HCT116 (cell line): ENCODE measurements at regions not wholly inside any gene's neighbourhood (a gene's known extent, or its start where the extent isn't known, plus 50 kb on each side); places are given as distances from the start of the nearest gene placed in this dataset.

Source experiments
- EZH2phosphoT487 ChIP-seq: fragments of 200-600 bp; IDR thresholded peaks from 2 replicates; pipeline ENCODE4 v1.6.1; 2018; ENCODE audit warnings: antibody characterized with exemption, borderline replicate concordance
- POLR2A ChIP-seq: IDR thresholded peaks from 2 replicates; pipeline ENCODE4 v1.7.0; 2011; ENCODE audit warnings: borderline replicate concordance; ENCODE audit not compliant: insufficient read depth, insufficient read length; ENCODE audit errors: extremely low read depth
- POLR2AphosphoS5 ChIP-seq: IDR thresholded peaks from 2 replicates; pipeline ENCODE4 v1.6.1; 2011; ENCODE audit warnings: mild to moderate bottlenecking, low read depth, low read length, moderate library complexity
- SIN3A ChIP-seq: IDR thresholded peaks from 2 replicates; pipeline ENCODE4 v1.6.1; 2012; ENCODE audit warnings: low read depth
- ZFX ChIP-seq: fragments of 450-650 bp; IDR thresholded peaks from 2 replicates; pipeline ENCODE4 v1.6.1; 2017
- ZNF274 ChIP-seq: fragments of 200-500 bp; sonication (Bioruptor generic); IDR thresholded peaks from 2 replicates; pipeline ENCODE4 v1.6.1; 2014; ENCODE audit warnings: mild to moderate bottlenecking, low read depth, low read length, inconsistent platforms
- TF ChIP-seq, protein P1 (sequence below), 3 experiments: fragments of 200-600 bp in 1 of 3; sonication (generic) in 1 of 3; IDR thresholded peaks in 2 of 3; conservative IDR thresholded peaks in 1 of 3; 2 replicates each; pipeline ENCODE4 v1.5.1; 2012 to 2017; ENCODE audit warnings: low read depth in 2 of 3, low read length in 2 of 3, antibody characterized with exemption in 1 of 3, borderline replicate concordance in 1 of 3, control low read depth in 1 of 3, mild to moderate bottlenecking in 1 of 3, mixed read lengths in 1 of 3, mixed run types in 1 of 3, moderate library complexity in 1 of 3; ENCODE audit not compliant: insufficient read depth in 1 of 3

DNA sequence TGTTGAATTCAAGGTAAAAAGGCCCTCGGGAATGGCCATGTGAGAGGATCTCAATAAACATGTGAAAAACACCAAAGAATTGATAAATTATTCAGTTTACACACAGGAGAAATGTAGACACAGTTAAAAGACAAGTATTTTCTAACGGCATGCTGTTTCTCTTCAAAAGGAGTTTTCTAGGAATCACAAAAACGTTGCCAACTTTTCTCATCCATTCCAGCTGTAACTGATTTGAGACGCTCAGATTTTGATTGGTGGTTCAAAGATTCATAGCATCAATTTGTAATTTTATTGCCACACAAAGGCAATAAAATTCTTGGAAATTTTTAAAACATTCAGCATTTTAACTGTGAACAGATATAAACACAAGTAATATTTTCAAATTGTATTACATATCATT lies 384.9 kb upstream of the PFKP start:
- TF ChIP-seq, protein P1, sequence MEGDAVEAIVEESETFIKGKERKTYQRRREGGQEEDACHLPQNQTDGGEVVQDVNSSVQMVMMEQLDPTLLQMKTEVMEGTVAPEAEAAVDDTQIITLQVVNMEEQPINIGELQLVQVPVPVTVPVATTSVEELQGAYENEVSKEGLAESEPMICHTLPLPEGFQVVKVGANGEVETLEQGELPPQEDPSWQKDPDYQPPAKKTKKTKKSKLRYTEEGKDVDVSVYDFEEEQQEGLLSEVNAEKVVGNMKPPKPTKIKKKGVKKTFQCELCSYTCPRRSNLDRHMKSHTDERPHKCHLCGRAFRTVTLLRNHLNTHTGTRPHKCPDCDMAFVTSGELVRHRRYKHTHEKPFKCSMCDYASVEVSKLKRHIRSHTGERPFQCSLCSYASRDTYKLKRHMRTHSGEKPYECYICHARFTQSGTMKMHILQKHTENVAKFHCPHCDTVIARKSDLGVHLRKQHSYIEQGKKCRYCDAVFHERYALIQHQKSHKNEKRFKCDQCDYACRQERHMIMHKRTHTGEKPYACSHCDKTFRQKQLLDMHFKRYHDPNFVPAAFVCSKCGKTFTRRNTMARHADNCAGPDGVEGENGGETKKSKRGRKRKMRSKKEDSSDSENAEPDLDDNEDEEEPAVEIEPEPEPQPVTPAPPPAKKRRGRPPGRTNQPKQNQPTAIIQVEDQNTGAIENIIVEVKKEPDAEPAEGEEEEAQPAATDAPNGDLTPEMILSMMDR (IDR thresholded peaks at IDR 0.05 in 2 of 3, conservative IDR thresholded peaks at IDR 0.05 in 1 of 3; ENCODE audit: borderline replicate concordance in 1 of 3, insufficient read depth in 1 of 3, low read depth in 2 of 3, low read length in 2 of 3) = no peak
- TF ChIP-seq EZH2phosphoT487 = no peak
- TF ChIP-seq POLR2AphosphoS5 = no peak
- no peak for TF ChIP-seq POLR2A
- no peak for TF ChIP-seq ZNF274
- TF ChIP-seq SIN3A = no peak
- TF ChIP-seq ZFX = no peak
